WTC11 (cell line): ENCODE measurements at regions not wholly inside any gene's neighbourhood (a gene's known extent, or its start where the extent isn't known, plus 50 kb on each side); places are given as distances from the start of the nearest gene placed in this dataset.

Source experiments
- ATAC-seq: fragments of 200-7000 bp; cut with Tn5 transposase; 2 replicates; pipeline ENCODE4 v1.10.0; 2021; ENCODE audit warnings: mild to moderate bottlenecking, moderate library complexity
- CTCF ChIA-PET: fragments of 300-600 bp; sonication (Branson Sonifier 250); formaldehyde crosslinking; loops from one replicate; lab custom pipeline; 2021; ENCODE audit warnings: antibody characterized with exemption; lab: Charles Lee
- POLR2A ChIA-PET: fragments of 350-600 bp; sonication (Branson Sonifier 250); formaldehyde crosslinking; loops from one replicate; lab custom pipeline; 2021; ENCODE audit warnings: antibody characterized with exemption; lab: Charles Lee
- DNase-seq: peaks from one replicate; pipeline ENCODE4 v3.0.0; 2021; ENCODE audit warnings: low spot score
- H3K27ac Mint-ChIP-seq: 2 replicates; pipeline ENCODE4 v1.8.0; 2021; ENCODE audit warnings: mixed read lengths
- H3K27me3 Mint-ChIP-seq: 2 replicates; pipeline ENCODE4 v1.8.0; 2021; ENCODE audit warnings: low read depth, mild to moderate bottlenecking, moderate library complexity, mixed read lengths
- H3K36me3 Mint-ChIP-seq: 2 replicates; pipeline ENCODE4 v1.8.0; 2021; ENCODE audit warnings: mixed read lengths
- H3K4me1 Mint-ChIP-seq: 2 replicates; pipeline ENCODE4 v1.8.0; 2022; ENCODE audit warnings: mixed read lengths
- H3K4me3 Mint-ChIP-seq: 2 replicates; pipeline ENCODE4 v1.8.0; 2021; ENCODE audit warnings: mild to moderate bottlenecking, moderate library complexity, mixed read lengths
- H3K9me3 Mint-ChIP-seq: 2 replicates; pipeline ENCODE4 v1.8.0; 2021; ENCODE audit warnings: mixed read lengths
- AR ChIP-seq: fragments of 250-450 bp; sonication (Bioruptor Pico); IDR thresholded peaks from 2 replicates; pipeline ENCODE4 v1.9.0; 2021; ENCODE audit warnings: mild to moderate bottlenecking
- ATF2 ChIP-seq: sonication (generic); formaldehyde crosslinking; IDR thresholded peaks from 2 replicates; pipeline ENCODE4 v1.8.1; 2022; ENCODE audit warnings: low read depth, missing genetic modification reagents, borderline replicate concordance
- CBFB ChIP-seq: sonication (generic); formaldehyde crosslinking; IDR thresholded peaks from 2 replicates; pipeline ENCODE4 v1.8.1; 2022; ENCODE audit warnings: mild to moderate bottlenecking, low read depth, missing genetic modification reagents
- E2F4 ChIP-seq: sonication (generic); formaldehyde crosslinking; IDR thresholded peaks from 2 replicates; pipeline ENCODE4 v1.8.1; 2022; ENCODE audit warnings: low read depth, mild to moderate bottlenecking, moderate library complexity, missing genetic modification reagents, borderline replicate concordance
- ERG ChIP-seq: fragments of 250-450 bp; sonication (Bioruptor Pico); IDR thresholded peaks from 2 replicates; pipeline ENCODE4 v1.8.0; 2021; ENCODE audit warnings: mild to moderate bottlenecking
- ETV6 ChIP-seq: sonication (generic); formaldehyde crosslinking; IDR thresholded peaks from 2 replicates; pipeline ENCODE4 v1.8.1; 2022; ENCODE audit warnings: mild to moderate bottlenecking, missing genetic modification reagents
- HMGA2 ChIP-seq: fragments of 250-450 bp; sonication (Bioruptor Pico); IDR thresholded peaks from 2 replicates; pipeline ENCODE4 v1.4.0; 2021; ENCODE audit warnings: mild to moderate bottlenecking, moderate library complexity
- NFATC4 ChIP-seq: fragments of 250-450 bp; sonication (Bioruptor Pico); IDR thresholded peaks from 2 replicates; pipeline ENCODE4 v1.9.0; 2021; ENCODE audit warnings: mild to moderate bottlenecking
- SMAD4 ChIP-seq: sonication (generic); formaldehyde crosslinking; IDR thresholded peaks from 2 replicates; pipeline ENCODE4 v1.8.0; 2022; ENCODE audit warnings: mild to moderate bottlenecking, missing genetic modification reagents
- STAT6 ChIP-seq: sonication (generic); formaldehyde crosslinking; conservative IDR thresholded peaks from 2 replicates; pipeline ENCODE4 v1.8.1; 2023; ENCODE audit warnings: mild to moderate bottlenecking, low read depth, missing genetic modification reagents, moderate library complexity
- TEAD1 ChIP-seq: sonication (generic); formaldehyde crosslinking; IDR thresholded peaks from 2 replicates; pipeline ENCODE4 v1.8.0; 2022; ENCODE audit warnings: mild to moderate bottlenecking, missing genetic modification reagents

- no peak for DNase-seq
- H3K36me3 Mint-ChIP-seq: no peaks in the 10 kb centered on the region
- H3K27me3 Mint-ChIP-seq: peaks cover 25% of the 10 kb centered on the region
- ATAC-seq: no peak
- CTCF ChIA-PET: no interaction called here
- TF ChIP-seq E2F4 (CRISPR knock-in tag): no peak
- TF ChIP-seq NFATC4 (CRISPR knock-in tag): no peak
- TF ChIP-seq SMAD4: no peak
- TF ChIP-seq TEAD1 (CRISPR knock-in tag): no peak
- no peak for TF ChIP-seq STAT6 (CRISPR knock-in tag)
- TF ChIP-seq ATF2: no peak
- TF ChIP-seq ETV6 (CRISPR knock-in tag): no peak
- H3K27ac Mint-ChIP-seq: no peak overlapping the region
- POLR2A ChIA-PET: no interaction called here
- no peaks in the 10 kb centered on the region for H3K9me3 Mint-ChIP-seq
- peaks cover 20% of the 10 kb centered on the region for H3K4me1 Mint-ChIP-seq
- no peak overlapping the region for H3K4me3 Mint-ChIP-seq
Observed at GRCh38 chr14:101080922-101081593, 177.5 kb upstream of the RTL1 start.

- Mint-ChIP-seq H3K27me3 (peaks cover 22% of the 10 kb centered on the region), H3K36me3 (no peaks in the 10 kb centered on the region)
Observed at GRCh38 chr14:101082036-101082435, 178.5 kb upstream of the RTL1 start.

More at GRCh38 chr14:101082036-101082435, 178.5 kb upstream of the RTL1 start:
- Mint-ChIP-seq H3K4me3 (no peak overlapping the region), H3K4me1 (peaks cover 14% of the 10 kb centered on the region), H3K9me3 (no peaks in the 10 kb centered on the region), H3K27ac (no peak overlapping the region)
- POLR2A ChIA-PET: no interaction called here
- DNase-seq (peak; percentile 7), ATAC-seq (no peak)
- CTCF ChIA-PET: interaction anchor here (0.8 kb wide), 1 partner anchor 8 kb away, joined by 3 read pairs; no protein-coding TSS in a partner anchor
- TF ChIP-seq AR (no peak), CBFB (no peak), TEAD1 (CRISPR knock-in tag) (no peak), HMGA2 (no peak), ERG (CRISPR knock-in tag) (no peak), SMAD4 (no peak)
